GM19438 (cell line): ENCODE measurements at regions not wholly inside any gene's neighbourhood (a gene's known extent, or its start where the extent isn't known, plus 50 kb on each side); places are given as distances from the start of the nearest gene placed in this dataset.
"Not testable (repeated sequence)": the region's sequence is repeated elsewhere in the genome, so short reads cannot be mapped to it uniquely, and the experiment has no call there.

ENCODE experiments used
- ATAC-seq: cut with Tn5 transposase; IDR thresholded peaks from one replicate; pipeline ENCODE4 v1.9.1; 2021; ENCODE audit warnings: low read depth; ENCODE audit not compliant: unreplicated experiment

- ATAC-seq = no peak
These were observed 1217.8 kb downstream of the CDH8 start for GRCh38 chr16:60818465-60818864.

- no peak for ATAC-seq
These were observed 1219.8 kb downstream of the CDH8 start for GRCh38 chr16:60816461-60816860.

- no peak for ATAC-seq
These were observed 1220.4 kb downstream of the CDH8 start for GRCh38 chr16:60815865-60816264.

GRCh38 chr16:60815033-60815432, 1221.2 kb downstream of the CDH8 start:
- ATAC-seq = no peak

GRCh38 chr16:60811657-60812056, 1224.6 kb downstream of the CDH8 start:
- ATAC-seq = no peak

- ATAC-seq = no peak
These were observed 1225.1 kb downstream of the CDH8 start for GRCh38 chr16:60811051-60811608.

GRCh38 chr16:60810250-60810649, 1226.0 kb downstream of the CDH8 start:
- ATAC-seq = no peak

GRCh38 chr16:60792437-60792836, 1243.8 kb downstream of the CDH8 start:
- no peak for ATAC-seq

- ATAC-seq = no peak
These were observed 1247.6 kb downstream of the CDH8 start for GRCh38 chr16:60788631-60789030.

GRCh38 chr16:60776281-60776680, 1260.0 kb downstream of the CDH8 start:
- no peak for ATAC-seq

- ATAC-seq = no peak
These were observed 1265.1 kb downstream of the CDH8 start for GRCh38 chr16:60771138-60771537.

GRCh38 chr16:60770384-60770783, 1265.9 kb downstream of the CDH8 start:
- ATAC-seq = not testable (repeated sequence)

GRCh38 chr16:60763869-60764268, 1272.4 kb downstream of the CDH8 start:
- no peak for ATAC-seq

GRCh38 chr16:60755907-60756306, 1280.3 kb downstream of the CDH8 start:
- no peak for ATAC-seq

- no peak for ATAC-seq
These were observed 1287.9 kb downstream of the CDH8 start for GRCh38 chr16:60748366-60748765.

GRCh38 chr16:60744198-60744597, 1292.0 kb downstream of the CDH8 start:
- ATAC-seq = no peak

GRCh38 chr16:60741810-60742209, 1294.4 kb downstream of the CDH8 start:
- ATAC-seq = no peak

GRCh38 chr16:60739737-60740683, 1296.2 kb downstream of the CDH8 start:
- ATAC-seq = no peak

GRCh38 chr16:60731329-60732050, 1304.7 kb downstream of the CDH8 start:
- ATAC-seq = no peak

GRCh38 chr16:60729051-60729450, 1307.2 kb downstream of the CDH8 start:
- ATAC-seq = no peak

GRCh38 chr16:60727851-60728250, 1308.4 kb downstream of the CDH8 start:
- no peak for ATAC-seq
